ENCODE measurements at regions not wholly inside any gene's neighbourhood (a gene's known extent, or its start where the extent isn't known, plus 50 kb on each side); places are given as distances from the start of the nearest gene placed in this dataset.

GRCh38 chr18:24933345-24933744, 418.6 kb downstream of the ZNF521 start:
- no peak overlapping the region for H3K4me2 ChIP-seq (ENCODE audit: low read depth, low read length, poor library complexity, severe bottlenecking)

GRCh38 chr18:24934258-24934932, 417.6 kb downstream of the ZNF521 start:
- TF ChIP-seq CTCF (conservative IDR thresholded peaks at IDR 0.05; ENCODE audit: low read length): no peak
- no peak for TF ChIP-seq EZH2phosphoT487 (IDR thresholded peaks at IDR 0.05; ENCODE audit: borderline replicate concordance)
- H3K79me2 ChIP-seq (ENCODE audit: insufficient read depth, low read length): no peaks in the 10 kb centered on the region
- no peaks in the 10 kb centered on the region for H3F3A ChIP-seq (ENCODE audit: low read depth)
- H3K27me3 ChIP-seq (ENCODE audit: insufficient read depth, low read length, poor library complexity, severe bottlenecking): no peaks in the 10 kb centered on the region
- H3K9ac ChIP-seq (ENCODE audit: low read depth, low read length, poor library complexity, severe bottlenecking): no peak overlapping the region
- H3K9me3 ChIP-seq (ENCODE audit: insufficient read depth, low read depth, low read length): no peaks in the 10 kb centered on the region
- no peak overlapping the region for H3K4me3 ChIP-seq (ENCODE audit: low read length, poor library complexity, severe bottlenecking)
- H4K20me1 ChIP-seq (ENCODE audit: insufficient read depth, low read length, poor library complexity, severe bottlenecking): no peaks in the 10 kb centered on the region
- H3K36me3 ChIP-seq (ENCODE audit: insufficient read depth, low read length): no peaks in the 10 kb centered on the region
- H2AFZ ChIP-seq (ENCODE audit: low read length): no peak overlapping the region
- H3K4me2 ChIP-seq (ENCODE audit: low read depth, low read length, poor library complexity, severe bottlenecking): no peak overlapping the region
- H3K9me2 ChIP-seq (replicated peaks; ENCODE audit: low read depth, low read length): no peaks in the 10 kb centered on the region
- H3K4me1 ChIP-seq (ENCODE audit: insufficient read depth, low read length, poor library complexity, severe bottlenecking): peaks cover 5% of the 10 kb centered on the region

More at GRCh38 chr18:24933345-24933744, 418.6 kb downstream of the ZNF521 start:
- TF ChIP-seq EZH2phosphoT487 (IDR thresholded peaks at IDR 0.05; ENCODE audit: borderline replicate concordance): no peak
- TF ChIP-seq CTCF (conservative IDR thresholded peaks at IDR 0.05; ENCODE audit: low read length): no peak
- Histone ChIP-seq H3K36me3 (ENCODE audit: insufficient read depth, low read length) (no peaks in the 10 kb centered on the region), H3K9ac (ENCODE audit: low read depth, low read length, poor library complexity, severe bottlenecking) (no peak overlapping the region), H3K4me3 (ENCODE audit: low read length, poor library complexity, severe bottlenecking) (no peak overlapping the region), H3K9me2 (replicated peaks; ENCODE audit: low read depth, low read length) (no peaks in the 10 kb centered on the region), H2AFZ (ENCODE audit: low read length) (no peak overlapping the region), H3K27me3 (ENCODE audit: insufficient read depth, low read length, poor library complexity, severe bottlenecking) (no peaks in the 10 kb centered on the region), H3F3A (ENCODE audit: low read depth) (no peaks in the 10 kb centered on the region), H3K79me2 (ENCODE audit: insufficient read depth, low read length) (no peaks in the 10 kb centered on the region), H3K4me1 (ENCODE audit: insufficient read depth, low read length, poor library complexity, severe bottlenecking) (peaks cover 6% of the 10 kb centered on the region), H3K9me3 (ENCODE audit: insufficient read depth, low read depth, low read length) (no peaks in the 10 kb centered on the region), H4K20me1 (ENCODE audit: insufficient read depth, low read length, poor library complexity, severe bottlenecking) (no peaks in the 10 kb centered on the region)

- H3K4me1 ChIP-seq (ENCODE audit: insufficient read depth, low read length, poor library complexity, severe bottlenecking): peaks cover 5% of the 10 kb centered on the region
- no peaks in the 10 kb centered on the region for H3K9me3 ChIP-seq (ENCODE audit: insufficient read depth, low read depth, low read length)
- no peaks in the 10 kb centered on the region for H4K20me1 ChIP-seq (ENCODE audit: insufficient read depth, low read length, poor library complexity, severe bottlenecking)
- H3K9ac ChIP-seq (ENCODE audit: low read depth, low read length, poor library complexity, severe bottlenecking): no peak overlapping the region
- H3K27me3 ChIP-seq (ENCODE audit: insufficient read depth, low read length, poor library complexity, severe bottlenecking): no peaks in the 10 kb centered on the region
- H3K36me3 ChIP-seq (ENCODE audit: insufficient read depth, low read length): no peaks in the 10 kb centered on the region
- H3F3A ChIP-seq (ENCODE audit: low read depth): no peaks in the 10 kb centered on the region
- TF ChIP-seq CTCF (conservative IDR thresholded peaks at IDR 0.05; ENCODE audit: low read length) (no peak), EZH2phosphoT487 (IDR thresholded peaks at IDR 0.05; ENCODE audit: borderline replicate concordance) (no peak)
- H3K79me2 ChIP-seq (ENCODE audit: insufficient read depth, low read length): no peaks in the 10 kb centered on the region
- no peaks in the 10 kb centered on the region for H3K9me2 ChIP-seq (replicated peaks; ENCODE audit: low read depth, low read length)
- H3K4me2 ChIP-seq (ENCODE audit: low read depth, low read length, poor library complexity, severe bottlenecking): no peak overlapping the region
- H3K4me3 ChIP-seq (ENCODE audit: low read length, poor library complexity, severe bottlenecking): no peak overlapping the region
- H2AFZ ChIP-seq (ENCODE audit: low read length): no peak overlapping the region
Observed at GRCh38 chr18:24935008-24935407, 417.0 kb downstream of the ZNF521 start.

All from Loucy (cell line).